ENCODE measurements at regions not wholly inside any gene's neighbourhood (a gene's known extent, or its start where the extent isn't known, plus 50 kb on each side); places are given as distances from the start of the nearest gene placed in this dataset.

GRCh38 chr6:8664700-8665099 lies 229.4 kb upstream of the SLC35B3 start:
- no peak overlapping the region for H3K4me3 Mint-ChIP-seq (ENCODE audit: unreplicated experiment)
- no peak overlapping the region for H3K27ac Mint-ChIP-seq (ENCODE audit: unreplicated experiment)
- Histone ChIP-seq H3K9me3 (ENCODE audit: insufficient read depth, low read depth, low read length) (no peaks in the 10 kb centered on the region), H3K9ac (ENCODE audit: low read length) (no peak overlapping the region), H3K4me3 (ENCODE audit: insufficient read depth, low read depth, low read length) (no peak overlapping the region), H4K20me1 (ENCODE audit: insufficient read depth, low read length) (no peaks in the 10 kb centered on the region), H3K27me3 (ENCODE audit: insufficient read depth, low read length) (no peaks in the 10 kb centered on the region), H3K4me1 (ENCODE audit: insufficient read depth, low read length) (no peaks in the 10 kb centered on the region), H3K36me3 (ENCODE audit: insufficient read depth, low read length) (no peaks in the 10 kb centered on the region), H3K27ac (ENCODE audit: low read depth, low read length) (no peak overlapping the region), H2AFZ (ENCODE audit: low read depth, low read length) (no peak overlapping the region), H3K4me2 (ENCODE audit: low read length) (no peak overlapping the region), H3K79me2 (ENCODE audit: insufficient read depth, low read length) (no peaks in the 10 kb centered on the region)
- H3K9me3 Mint-ChIP-seq (ENCODE audit: unreplicated experiment), result no peaks in the 10 kb centered on the region
- H3K27me3 Mint-ChIP-seq (ENCODE audit: low read depth, unreplicated experiment), result peaks cover 1% of the 10 kb centered on the region
- no peaks in the 10 kb centered on the region for H3K4me1 Mint-ChIP-seq (ENCODE audit: low read depth, unreplicated experiment)
- DNase-seq (ENCODE audit: low read depth), result no peak
- no peaks in the 10 kb centered on the region for H3K36me3 Mint-ChIP-seq (ENCODE audit: low read depth, unreplicated experiment)
- TF ChIP-seq CTCF (IDR thresholded peaks at IDR 0.05; ENCODE audit: insufficient read depth, low read depth, low read length), result no peak
- no peak for TF ChIP-seq EZH2 (IDR thresholded peaks at IDR 0.05; ENCODE audit: insufficient read depth, low read length)
- no peak for FAIRE-seq

- FAIRE-seq (no peak), DNase-seq (ENCODE audit: low read depth) (no peak)
- Histone ChIP-seq H3K4me1 (ENCODE audit: insufficient read depth, low read length) (no peaks in the 10 kb centered on the region), H3K27me3 (ENCODE audit: insufficient read depth, low read length) (no peaks in the 10 kb centered on the region), H2AFZ (ENCODE audit: low read depth, low read length) (no peak overlapping the region), H3K27ac (ENCODE audit: low read depth, low read length) (no peak overlapping the region), H3K9me3 (ENCODE audit: insufficient read depth, low read depth, low read length) (no peaks in the 10 kb centered on the region), H3K4me2 (ENCODE audit: low read length) (no peak overlapping the region), H4K20me1 (ENCODE audit: insufficient read depth, low read length) (no peaks in the 10 kb centered on the region), H3K79me2 (ENCODE audit: insufficient read depth, low read length) (no peaks in the 10 kb centered on the region), H3K9ac (ENCODE audit: low read length) (no peak overlapping the region), H3K4me3 (ENCODE audit: insufficient read depth, low read depth, low read length) (no peak overlapping the region), H3K36me3 (ENCODE audit: insufficient read depth, low read length) (no peaks in the 10 kb centered on the region)
- TF ChIP-seq EZH2 (IDR thresholded peaks at IDR 0.05; ENCODE audit: insufficient read depth, low read length), result no peak
- no peak for TF ChIP-seq CTCF (IDR thresholded peaks at IDR 0.05; ENCODE audit: insufficient read depth, low read depth, low read length)
- Mint-ChIP-seq H3K4me3 (ENCODE audit: unreplicated experiment) (no peak overlapping the region), H3K27me3 (ENCODE audit: low read depth, unreplicated experiment) (peaks cover 1% of the 10 kb centered on the region), H3K36me3 (ENCODE audit: low read depth, unreplicated experiment) (no peaks in the 10 kb centered on the region), H3K4me1 (ENCODE audit: low read depth, unreplicated experiment) (no peaks in the 10 kb centered on the region), H3K27ac (ENCODE audit: unreplicated experiment) (no peak overlapping the region), H3K9me3 (ENCODE audit: unreplicated experiment) (no peaks in the 10 kb centered on the region)
Measured at GRCh38 chr6:8664070-8664469, 228.7 kb upstream of the SLC35B3 start.

GRCh38 chr6:8659404-8660189 lies 224.3 kb upstream of the SLC35B3 start:
- TF ChIP-seq EZH2 (IDR thresholded peaks at IDR 0.05; ENCODE audit: insufficient read depth, low read length), result no peak
- TF ChIP-seq CTCF (IDR thresholded peaks at IDR 0.05; ENCODE audit: insufficient read depth, low read depth, low read length), result no peak
- no peaks in the 10 kb centered on the region for H3K9me3 ChIP-seq (ENCODE audit: insufficient read depth, low read depth, low read length)
- Mint-ChIP-seq H3K27ac (ENCODE audit: unreplicated experiment) (no peak overlapping the region), H3K4me3 (ENCODE audit: unreplicated experiment) (no peak overlapping the region), H3K27me3 (ENCODE audit: low read depth, unreplicated experiment) (peaks cover 1% of the 10 kb centered on the region), H3K4me1 (ENCODE audit: low read depth, unreplicated experiment) (peaks cover 12% of the 10 kb centered on the region), H3K36me3 (ENCODE audit: low read depth, unreplicated experiment) (no peaks in the 10 kb centered on the region), H3K9me3 (ENCODE audit: unreplicated experiment) (no peaks in the 10 kb centered on the region)
- no peaks in the 10 kb centered on the region for H3K36me3 ChIP-seq (ENCODE audit: insufficient read depth, low read length)
- H2AFZ ChIP-seq (ENCODE audit: low read depth, low read length), result no peak overlapping the region
- no peak overlapping the region for H3K9ac ChIP-seq (ENCODE audit: low read length)
- no peak overlapping the region for H3K4me3 ChIP-seq (ENCODE audit: insufficient read depth, low read depth, low read length)
- no peaks in the 10 kb centered on the region for H4K20me1 ChIP-seq (ENCODE audit: insufficient read depth, low read length)
- H3K79me2 ChIP-seq (ENCODE audit: insufficient read depth, low read length), result no peaks in the 10 kb centered on the region
- DNase-seq (ENCODE audit: low read depth) (no peak), FAIRE-seq (no peak)
- no peak overlapping the region for H3K27ac ChIP-seq (ENCODE audit: low read depth, low read length)
- no peak overlapping the region for H3K4me2 ChIP-seq (ENCODE audit: low read length)
- H3K4me1 ChIP-seq (ENCODE audit: insufficient read depth, low read length), result no peaks in the 10 kb centered on the region
- H3K27me3 ChIP-seq (ENCODE audit: insufficient read depth, low read length), result no peaks in the 10 kb centered on the region
